Karpas-422 (cell line): ENCODE measurements at regions not wholly inside any gene's neighbourhood (a gene's known extent, or its start where the extent isn't known, plus 50 kb on each side); places are given as distances from the start of the nearest gene placed in this dataset.

Experiments
- DNase-seq: peaks from one replicate; pipeline ENCODE4 v3.0.0-alpha.2; 2015
- H2AFZ ChIP-seq: fragments of 200-600 bp; sonication (generic); 2 replicates; pipeline ENCODE4 v1.6.1; 2014; ENCODE audit warnings: antibody characterized with exemption, low read length, mixed read lengths
- H3K27ac ChIP-seq: fragments of 200-600 bp; sonication (generic); 2 replicates; pipeline ENCODE4 v1.5.1; 2014; ENCODE audit warnings: mild to moderate bottlenecking, low read length, moderate library complexity
- H3K27me3 ChIP-seq: fragments of 200-600 bp; sonication (generic); 2 replicates; pipeline ENCODE4 v1.6.1; 2014; ENCODE audit warnings: low read length, mixed read lengths
- H3K36me3 ChIP-seq: fragments of 200-600 bp; sonication (generic); 2 replicates; pipeline ENCODE4 v1.6.1; 2014; ENCODE audit warnings: low read length, mixed read lengths; ENCODE audit not compliant: insufficient read depth
- H3K4me1 ChIP-seq: fragments of 200-600 bp; sonication (generic); 2 replicates; pipeline ENCODE4 v1.6.1; 2014; ENCODE audit warnings: mild to moderate bottlenecking, low read length, mixed read lengths
- H3K4me2 ChIP-seq: fragments of 200-600 bp; sonication (generic); 2 replicates; pipeline ENCODE4 v1.6.1; 2014; ENCODE audit warnings: low read length, low read depth, mild to moderate bottlenecking; ENCODE audit not compliant: poor library complexity, severe bottlenecking
- H3K4me3 ChIP-seq: fragments of 200-600 bp; sonication (generic); 2 replicates; pipeline ENCODE4 v1.5.1; 2014; ENCODE audit warnings: mild to moderate bottlenecking, antibody characterized with exemption, low read length, mixed read lengths
- H3K79me2 ChIP-seq: fragments of 200-600 bp; sonication (generic); 2 replicates; pipeline ENCODE4 v1.6.1; 2014; ENCODE audit warnings: mild to moderate bottlenecking, low read length, mixed read lengths
- H3K9ac ChIP-seq: fragments of 200-600 bp; sonication (generic); 2 replicates; pipeline ENCODE4 v1.6.0; 2014; ENCODE audit warnings: low read length
- H3K9me2 ChIP-seq: fragments of 200-600 bp; sonication (generic), shearing (Covaris generic); replicated peaks from 2 replicates; pipeline ENCODE4 v1.6.0; 2014; ENCODE audit warnings: mild to moderate bottlenecking, low read length, moderate library complexity; ENCODE audit not compliant: insufficient read depth
- H3K9me3 ChIP-seq: fragments of 300-700, 200-600 bp; sonication (generic); 2 replicates; pipeline ENCODE4 v1.6.1; 2014; ENCODE audit warnings: low read length, mixed read lengths
- H4K20me1 ChIP-seq: fragments of 200-600 bp; sonication (generic); 2 replicates; pipeline ENCODE4 v1.6.1; 2014; ENCODE audit warnings: mild to moderate bottlenecking, antibody characterized with exemption, low read length, low read depth; ENCODE audit not compliant: insufficient read depth

DNA sequence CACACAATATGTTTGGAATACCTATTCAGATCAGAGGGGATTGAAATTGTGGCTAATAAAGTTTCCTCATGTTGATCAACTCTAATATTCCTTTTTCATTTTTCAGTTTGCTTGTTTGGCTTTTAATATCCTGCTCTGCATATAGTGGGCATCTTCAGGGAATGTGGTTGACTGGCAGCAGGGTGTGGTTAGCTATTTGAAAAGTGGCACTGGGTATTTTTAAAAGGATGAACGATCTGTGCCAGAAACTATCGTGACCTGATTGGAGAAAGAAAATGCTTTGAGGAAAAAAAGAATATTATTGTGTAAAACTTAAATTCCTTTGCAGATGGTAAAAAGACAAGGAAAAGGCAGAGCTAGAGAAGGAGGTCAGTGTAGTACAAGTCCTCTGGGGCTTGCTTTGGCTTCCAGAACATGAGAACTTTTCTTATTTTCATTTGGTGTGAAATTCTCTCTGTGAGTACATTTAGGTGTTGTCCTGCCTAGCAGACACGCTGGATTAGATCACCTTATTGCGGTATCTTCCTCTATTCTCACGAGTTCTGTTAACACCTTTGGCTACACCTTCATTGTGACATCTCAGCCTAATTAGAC is 329.7 kb upstream of the SNX7 start:
- no peak for DNase-seq
- Histone ChIP-seq H3K4me3 (no peak overlapping the region), H3K9me3 (no peaks in the 10 kb centered on the region), H3K27ac (no peak overlapping the region), H3K79me2 (no peaks in the 10 kb centered on the region), H2AFZ (no peak overlapping the region), H3K36me3 (no peaks in the 10 kb centered on the region), H3K4me1 (no peaks in the 10 kb centered on the region), H3K27me3 (no peaks in the 10 kb centered on the region), H3K4me2 (no peak overlapping the region), H4K20me1 (no peaks in the 10 kb centered on the region), H3K9me2 (no peaks in the 10 kb centered on the region), H3K9ac (no peak overlapping the region)

DNA sequence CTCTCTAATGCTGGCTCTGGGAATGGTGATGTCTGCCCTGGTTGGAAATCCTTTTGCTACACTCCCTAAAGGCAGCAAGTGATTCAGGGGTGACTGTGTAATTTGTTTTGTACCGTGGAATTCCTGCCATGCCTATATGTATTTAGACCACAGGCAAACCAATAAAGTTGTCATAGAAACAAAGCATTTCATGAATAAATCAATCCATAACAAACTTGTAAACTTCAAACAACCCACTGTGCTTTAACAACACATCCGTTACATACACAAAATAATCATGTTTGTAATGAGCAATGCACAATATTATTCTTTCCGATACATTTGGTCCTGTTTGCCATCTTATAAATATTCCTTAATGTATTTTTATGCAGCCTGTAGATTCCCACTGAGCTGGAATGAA is 330.3 kb upstream of the SNX7 start:
- no peak overlapping the region for H3K4me2 ChIP-seq

DNA sequence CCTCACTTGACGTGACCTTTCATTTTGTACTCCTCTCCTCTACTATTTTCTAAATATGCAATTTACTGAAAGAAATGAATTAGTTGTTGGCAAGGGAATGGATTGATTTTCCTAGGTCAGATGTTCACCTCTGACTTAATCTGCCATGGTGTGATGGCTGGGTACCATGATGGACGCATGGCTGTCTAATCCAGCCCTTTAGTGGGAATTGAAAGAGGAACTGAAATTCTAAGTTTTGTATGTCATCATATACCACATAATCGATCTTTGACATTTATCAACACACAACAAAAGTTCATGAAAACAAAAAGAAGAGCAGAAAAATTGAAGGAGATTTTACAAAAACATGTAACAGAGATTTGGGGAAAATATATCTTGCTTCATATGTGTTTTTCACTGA is 331.3 kb upstream of the SNX7 start:
- no peak overlapping the region for H3K4me3 ChIP-seq
- no peaks in the 10 kb centered on the region for H3K79me2 ChIP-seq
- no peaks in the 10 kb centered on the region for H3K9me2 ChIP-seq
- H3K27me3 ChIP-seq: no peaks in the 10 kb centered on the region
- no peak for DNase-seq
- H3K4me1 ChIP-seq: no peaks in the 10 kb centered on the region
- no peak overlapping the region for H3K9ac ChIP-seq
- no peak overlapping the region for H2AFZ ChIP-seq
- no peak overlapping the region for H3K27ac ChIP-seq
- no peaks in the 10 kb centered on the region for H3K36me3 ChIP-seq
- H3K9me3 ChIP-seq: no peaks in the 10 kb centered on the region
- H4K20me1 ChIP-seq: no peaks in the 10 kb centered on the region
- no peak overlapping the region for H3K4me2 ChIP-seq

More for the DNA sequence above, 330.3 kb upstream of the SNX7 start:
- Histone ChIP-seq H3K4me3 (no peak overlapping the region), H3K36me3 (no peaks in the 10 kb centered on the region), H3K27me3 (no peaks in the 10 kb centered on the region), H3K9me3 (no peaks in the 10 kb centered on the region), H3K79me2 (no peaks in the 10 kb centered on the region), H4K20me1 (no peaks in the 10 kb centered on the region), H3K4me1 (no peaks in the 10 kb centered on the region), H2AFZ (no peak overlapping the region), H3K9me2 (no peaks in the 10 kb centered on the region), H3K9ac (no peak overlapping the region), H3K27ac (no peak overlapping the region)
- DNase-seq: no peak

DNA sequence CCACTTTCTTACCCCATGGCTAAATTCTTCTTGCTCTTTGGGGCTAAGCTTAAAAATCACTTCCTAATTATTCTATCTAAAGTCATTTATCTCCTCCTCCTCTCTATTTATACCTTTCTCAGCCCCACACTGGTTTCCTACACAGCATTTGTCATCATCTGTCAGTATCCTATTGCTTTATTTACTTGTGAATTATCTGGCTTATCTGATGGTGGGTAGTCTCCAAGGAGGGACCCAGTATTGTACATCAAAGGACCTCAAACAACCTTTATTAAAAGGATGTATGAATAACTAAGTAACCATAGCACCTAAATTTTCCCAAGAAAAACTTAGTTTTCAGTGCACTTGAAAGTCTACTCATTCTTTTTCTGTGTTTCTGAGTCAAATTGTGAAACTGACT is 332.7 kb upstream of the SNX7 start:
- Histone ChIP-seq H3K4me2 (no peak overlapping the region), H4K20me1 (no peaks in the 10 kb centered on the region), H3K79me2 (no peaks in the 10 kb centered on the region), H3K4me1 (no peaks in the 10 kb centered on the region), H3K9me2 (no peaks in the 10 kb centered on the region), H3K27me3 (no peaks in the 10 kb centered on the region), H3K9me3 (no peaks in the 10 kb centered on the region), H3K9ac (no peak overlapping the region), H3K27ac (no peak overlapping the region), H3K4me3 (no peak overlapping the region), H3K36me3 (no peaks in the 10 kb centered on the region), H2AFZ (no peak overlapping the region)
- no peak for DNase-seq

DNA sequence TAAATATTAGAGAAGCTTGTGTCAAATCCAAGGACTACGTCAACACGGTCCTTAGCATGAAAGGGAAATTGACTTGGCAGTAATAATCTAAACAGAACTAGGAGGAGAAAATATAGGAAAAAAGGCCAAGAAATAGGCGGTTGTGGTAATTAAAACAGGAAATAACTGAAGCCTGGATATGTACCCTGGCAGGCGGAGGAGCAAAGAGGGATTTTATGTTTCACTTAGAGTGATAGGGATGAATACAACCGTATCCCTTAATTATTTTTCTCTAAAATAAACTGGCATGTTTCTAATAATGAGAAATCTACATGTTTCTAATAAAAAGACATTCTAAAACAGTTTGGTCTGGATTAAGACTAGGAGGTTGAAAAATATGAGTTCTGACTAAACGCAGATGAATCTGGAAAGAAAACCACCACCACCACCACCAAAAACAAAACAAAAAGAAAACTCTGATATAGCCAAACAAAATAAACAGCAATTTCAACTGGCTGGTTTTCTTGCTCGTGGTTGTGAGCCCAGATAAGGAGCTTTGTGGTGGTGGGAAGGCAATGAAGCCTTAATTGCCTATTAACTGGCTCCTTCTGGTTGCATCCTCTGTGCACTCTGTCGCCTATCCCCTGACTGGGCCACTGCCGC is 334.2 kb upstream of the SNX7 start:
- Histone ChIP-seq H3K4me2 (no peak overlapping the region), H3K9me2 (no peaks in the 10 kb centered on the region), H2AFZ (no peak overlapping the region), H3K79me2 (no peaks in the 10 kb centered on the region), H3K9ac (no peak overlapping the region), H4K20me1 (no peaks in the 10 kb centered on the region), H3K4me1 (no peaks in the 10 kb centered on the region), H3K36me3 (no peaks in the 10 kb centered on the region), H3K4me3 (no peak overlapping the region), H3K27ac (no peak overlapping the region), H3K27me3 (no peaks in the 10 kb centered on the region), H3K9me3 (no peaks in the 10 kb centered on the region)
- DNase-seq: no peak

DNA sequence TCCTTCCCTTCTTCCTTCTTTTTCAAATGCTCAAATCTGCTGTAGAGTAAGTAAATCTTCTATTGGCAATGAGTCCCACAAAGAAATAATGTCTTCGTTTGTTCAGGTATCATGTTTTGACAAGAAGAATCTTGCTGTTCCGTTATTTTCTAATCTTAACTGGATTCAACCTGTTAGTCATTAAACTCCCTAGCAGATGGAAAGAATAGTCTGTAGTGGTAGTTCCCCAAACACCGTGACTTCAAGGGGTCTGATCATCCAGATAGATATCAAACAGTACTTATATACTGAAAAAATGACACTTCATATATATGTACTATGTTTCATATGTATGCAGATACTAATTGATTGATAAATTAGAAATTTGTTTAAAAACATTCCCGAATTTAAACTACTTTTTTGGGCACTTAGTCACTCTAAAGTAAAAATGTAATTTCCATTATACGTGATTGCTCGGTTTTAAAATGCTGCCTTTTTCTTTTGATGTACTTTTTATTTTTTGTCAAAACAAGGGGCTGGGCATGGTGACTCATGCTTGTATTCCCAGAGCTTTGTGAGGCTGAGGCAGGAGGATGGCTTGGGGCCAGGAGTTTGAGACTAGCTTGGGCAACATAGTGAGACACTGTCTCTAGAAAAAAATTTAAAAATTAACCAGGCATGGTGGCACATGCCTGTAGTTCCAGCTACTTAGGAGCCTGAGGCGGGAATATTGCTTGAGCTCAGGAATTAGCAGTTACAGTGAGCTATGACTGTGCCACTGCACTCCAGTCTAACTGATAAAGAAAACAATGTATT is 335.7 kb upstream of the SNX7 start:
- H3K36me3 ChIP-seq: no peaks in the 10 kb centered on the region
- H3K79me2 ChIP-seq: no peaks in the 10 kb centered on the region
- H3K4me3 ChIP-seq: no peak overlapping the region
- H3K4me2 ChIP-seq: no peak overlapping the region
- H3K9me2 ChIP-seq: no peaks in the 10 kb centered on the region
- no peaks in the 10 kb centered on the region for H3K9me3 ChIP-seq
- no peak for DNase-seq
- H4K20me1 ChIP-seq: no peaks in the 10 kb centered on the region
- H3K9ac ChIP-seq: no peak overlapping the region
- no peaks in the 10 kb centered on the region for H3K27me3 ChIP-seq
- H3K4me1 ChIP-seq: no peaks in the 10 kb centered on the region
- no peak overlapping the region for H3K27ac ChIP-seq
- no peak overlapping the region for H2AFZ ChIP-seq

DNA sequence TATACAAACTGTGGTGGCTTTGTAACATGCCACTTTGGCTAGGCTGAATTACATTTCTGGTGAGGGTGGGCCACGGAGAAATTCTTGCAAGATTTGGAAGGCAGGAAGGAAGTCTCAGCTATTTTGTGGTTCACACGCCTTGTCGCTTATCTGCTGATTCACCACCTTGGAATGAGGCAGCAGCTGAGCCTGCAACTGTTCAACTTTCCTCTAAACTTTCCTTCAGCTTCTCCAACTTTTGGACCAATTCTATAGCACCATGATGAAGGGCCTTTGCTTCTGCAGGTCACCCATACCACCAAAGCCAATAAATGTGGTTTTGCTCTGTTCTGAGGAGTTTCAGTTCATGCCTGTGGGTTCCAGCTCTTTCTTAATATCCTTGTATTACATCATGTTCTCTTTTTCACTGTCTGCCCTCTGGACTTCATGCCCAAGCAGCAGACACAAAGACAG is 337.6 kb upstream of the SNX7 start:
- Histone ChIP-seq H3K36me3 (no peaks in the 10 kb centered on the region), H3K9me3 (no peaks in the 10 kb centered on the region), H3K27ac (no peak overlapping the region), H3K9ac (no peak overlapping the region), H3K4me3 (no peak overlapping the region), H3K4me2 (no peak overlapping the region), H3K27me3 (no peaks in the 10 kb centered on the region), H3K79me2 (no peaks in the 10 kb centered on the region), H4K20me1 (no peaks in the 10 kb centered on the region), H3K4me1 (no peaks in the 10 kb centered on the region), H3K9me2 (no peaks in the 10 kb centered on the region), H2AFZ (no peak overlapping the region)
- no peak for DNase-seq

DNA sequence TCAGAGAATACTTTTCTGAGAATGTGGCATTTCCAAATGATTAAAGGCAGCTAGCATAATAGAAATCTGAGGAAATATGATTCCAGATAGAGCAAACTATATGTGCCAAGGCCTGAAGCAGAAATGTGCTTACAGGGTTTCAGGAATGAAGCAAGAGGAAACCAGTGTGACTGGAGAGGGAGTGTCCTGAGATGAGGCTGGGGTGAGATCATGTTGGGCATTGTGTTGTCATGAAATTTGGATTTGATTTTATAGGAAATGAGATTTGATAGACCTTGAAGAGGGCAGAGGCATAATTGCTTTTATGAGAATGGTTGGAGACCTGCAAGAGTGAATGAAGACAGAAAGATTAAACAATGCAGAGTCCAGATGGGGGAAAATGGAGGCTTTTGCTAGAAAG is 338.1 kb upstream of the SNX7 start:
- Histone ChIP-seq H3K27ac (no peak overlapping the region), H3K9me3 (no peaks in the 10 kb centered on the region), H4K20me1 (no peaks in the 10 kb centered on the region), H3K4me2 (no peak overlapping the region), H3K27me3 (no peaks in the 10 kb centered on the region), H3K9me2 (no peaks in the 10 kb centered on the region), H3K4me1 (no peaks in the 10 kb centered on the region), H2AFZ (no peak overlapping the region), H3K9ac (no peak overlapping the region), H3K36me3 (no peaks in the 10 kb centered on the region), H3K4me3 (no peak overlapping the region), H3K79me2 (no peaks in the 10 kb centered on the region)
- DNase-seq: no peak
